IMR-90 (cell line): ENCODE measurements at regions not wholly inside any gene's neighbourhood (a gene's known extent, or its start where the extent isn't known, plus 50 kb on each side); places are given as distances from the start of the nearest gene placed in this dataset.

ENCODE experiments used
- ATAC-seq: fragments of 200-7000 bp; cut with Tn5 transposase; 2 replicates; pipeline ENCODE4 v1.9.1; 2020; ENCODE audit warnings: low read depth, mild to moderate bottlenecking, moderate library complexity
- BruUV-seq: library from RNA; stranded (reverse); fragments of 400-500 nt; replicated peaks from 2 replicates; lab custom pipeline; 2021; lab: Mats Ljungman, UMichigan
- CTCF ChIA-PET: fragments of 300-600 bp; formaldehyde crosslinking; extraction: SDS; loops from one replicate; lab custom pipeline; 2021; ENCODE audit warnings: antibody characterized with exemption; lab: Yijun Ruan, JAX
- POLR2A ChIA-PET: fragments of 300-600 bp; sonication (Branson Sonifier 250); formaldehyde crosslinking; loops from one replicate; lab custom pipeline; 2022; ENCODE audit warnings: antibody characterized with exemption; ENCODE audit not compliant: unreplicated experiment; lab: Charles Lee
- DNase-seq: peaks from one replicate; pipeline ENCODE4 v3.0.0; 2013
- H2AFZ ChIP-seq: replicated peaks from 2 replicates; pipeline ENCODE3; 2013; ENCODE audit warnings: low read length, mild to moderate bottlenecking; ENCODE audit not compliant: poor library complexity
- H2AK5ac ChIP-seq: 2 replicates; pipeline ENCODE4 v1.6.1; 2013; ENCODE audit warnings: low read depth, low read length, inconsistent platforms
- H2AK9ac ChIP-seq: replicated peaks from 2 replicates; pipeline ENCODE3; 2013; ENCODE audit warnings: mild to moderate bottlenecking, low read depth, low read length, moderate library complexity; ENCODE audit not compliant: poor library complexity
- H2BK120ac ChIP-seq: 2 replicates; pipeline ENCODE4 v1.6.1; 2013; ENCODE audit warnings: low read depth, low read length, inconsistent platforms
- H2BK15ac ChIP-seq: 3 replicates; pipeline ENCODE4 v1.6.1; 2013; ENCODE audit warnings: low read depth, low read length, inconsistent platforms
- H2BK20ac ChIP-seq: 2 replicates; pipeline ENCODE4 v1.6.1; 2013; ENCODE audit warnings: low read depth, mild to moderate bottlenecking, inconsistent platforms, low read length, moderate library complexity
- H2BK5ac ChIP-seq: 2 replicates; pipeline ENCODE4 v1.6.1; 2013; ENCODE audit warnings: mild to moderate bottlenecking, low read depth, low read length, inconsistent platforms; ENCODE audit not compliant: poor library complexity, severe bottlenecking
- H3K14ac ChIP-seq: replicated peaks from 2 replicates; pipeline ENCODE4 v1.6.1; 2013; ENCODE audit warnings: low read depth, low read length, inconsistent platforms
- H3K18ac ChIP-seq: 2 replicates; pipeline ENCODE4 v1.6.1; 2013; ENCODE audit warnings: low read depth, low read length, control low read depth
- H3K23ac ChIP-seq: 2 replicates; pipeline ENCODE4 v1.6.1; 2013; ENCODE audit warnings: low read depth, low read length, inconsistent platforms
- H3K27ac ChIP-seq: 2 replicates; pipeline ENCODE4 v1.5.1; 2013; ENCODE audit warnings: mild to moderate bottlenecking, control low read depth, low read length; ENCODE audit not compliant: insufficient read depth
- H3K27me3 ChIP-seq: 2 replicates; pipeline ENCODE4 v1.6.1; 2013; ENCODE audit warnings: low read length; ENCODE audit not compliant: control insufficient read depth, insufficient read depth
- H3K36me3 ChIP-seq: 2 replicates; pipeline ENCODE4 v1.6.1; 2013; ENCODE audit warnings: low read length, mixed read lengths; ENCODE audit not compliant: control insufficient read depth, insufficient read depth
- H3K4ac ChIP-seq: 2 replicates; pipeline ENCODE4 v1.6.1; 2013; ENCODE audit warnings: low read depth, low read length, inconsistent platforms
- H3K4me1 ChIP-seq: 2 replicates; pipeline ENCODE4 v1.6.1; 2013; ENCODE audit warnings: low read length, mixed read lengths; ENCODE audit not compliant: control insufficient read depth, insufficient read depth
- H3K4me2 ChIP-seq: 2 replicates; pipeline ENCODE4 v1.6.1; 2013; ENCODE audit warnings: low read depth, mild to moderate bottlenecking, control low read depth, low read length, moderate library complexity
- H3K4me3 ChIP-seq: 2 replicates; pipeline ENCODE4 v1.5.1; 2013; ENCODE audit warnings: low read depth, mild to moderate bottlenecking, control low read depth, low read length, moderate library complexity; ENCODE audit not compliant: insufficient read depth
- H3K56ac ChIP-seq: 2 replicates; pipeline ENCODE4 v1.6.1; 2013; ENCODE audit warnings: low read length, inconsistent platforms; ENCODE audit not compliant: insufficient read depth; ENCODE audit errors: extremely low read depth
- H3K79me1 ChIP-seq, 2 experiments: 2 replicates each; pipeline ENCODE4 v1.6.1; 2013; ENCODE audit warnings: low read length in 2 of 2, inconsistent platforms in 1 of 2, low read depth in 1 of 2
- H3K9ac ChIP-seq: 2 replicates; pipeline ENCODE4 v1.6.1; 2013; ENCODE audit warnings: low read depth, low read length, control low read depth
- H3K9me1 ChIP-seq: 2 replicates; pipeline ENCODE4 v1.6.1; 2013; ENCODE audit warnings: low read length, inconsistent platforms; ENCODE audit not compliant: insufficient read depth
- H3K9me3 ChIP-seq: 2 replicates; pipeline ENCODE4 v1.6.1; 2013; ENCODE audit warnings: low read length; ENCODE audit not compliant: control insufficient read depth, insufficient read depth
- H4K20me1 ChIP-seq: 2 replicates; pipeline ENCODE4 v1.6.1; 2013; ENCODE audit warnings: low read length, inconsistent platforms; ENCODE audit not compliant: insufficient read depth
- H4K5ac ChIP-seq: 2 replicates; pipeline ENCODE4 v1.6.1; 2013; ENCODE audit warnings: mild to moderate bottlenecking, low read depth, low read length, control low read depth
- H4K8ac ChIP-seq, 2 experiments: 2 replicates each; pipeline ENCODE4 v1.6.1; 2013; ENCODE audit warnings: low read depth in 2 of 2, low read length in 2 of 2, control low read depth in 1 of 2, inconsistent platforms in 1 of 2
- H4K91ac ChIP-seq: 2 replicates; pipeline ENCODE4 v1.6.1; 2013; ENCODE audit warnings: low read depth, low read length, inconsistent platforms; ENCODE audit not compliant: insufficient read depth
- CHD1 ChIP-seq: IDR thresholded peaks from 2 replicates; pipeline ENCODE4 v1.6.1; 2012; ENCODE audit warnings: low read depth, low read length, improper control_type of control experiment
- WGBS, 2 experiments: methylation state at CpG; one replicate each; pipeline versions ENCODE4 v1.1.5 to v1.1.7; 2013; ENCODE audit warnings: missing lambda C conversion rate in 2 of 2; ENCODE audit not compliant: insufficient read length in 1 of 2; ENCODE audit errors: extremely low coverage in 2 of 2; 5-methylcytosine and 5-hydroxymethylcytosine counted together
- dilution Hi-C: fragments of 300-500 bp; cut with HindIII; formaldehyde crosslinking; loops from one replicate; pipeline ENCODE4 v1.14.3; 2018; ENCODE audit warnings: low sequenced_read_pairs; ENCODE audit not compliant: unreplicated experiment
- in situ Hi-C: fragments of 300-500 bp; cut with MboI; formaldehyde crosslinking; loops from 3 replicates; pipeline ENCODE4 v1.14.3; 2019; ENCODE audit warnings: low sequenced_read_pairs, inconsistent platforms, mixed read lengths
- intact Hi-C: fragments of 100-400 bp; cut with micrococcal nuclease; formaldehyde crosslinking; loops from 2 replicates; pipeline ENCODE4 v1.10.0; 2022
- TF ChIP-seq, protein P1 (sequence below): fragments of 150-350 bp; IDR thresholded peaks from 2 replicates; pipeline ENCODE4 v1.6.1; 2017; ENCODE audit warnings: mild to moderate bottlenecking, antibody characterized with exemption, low read length, low read depth

DNA sequence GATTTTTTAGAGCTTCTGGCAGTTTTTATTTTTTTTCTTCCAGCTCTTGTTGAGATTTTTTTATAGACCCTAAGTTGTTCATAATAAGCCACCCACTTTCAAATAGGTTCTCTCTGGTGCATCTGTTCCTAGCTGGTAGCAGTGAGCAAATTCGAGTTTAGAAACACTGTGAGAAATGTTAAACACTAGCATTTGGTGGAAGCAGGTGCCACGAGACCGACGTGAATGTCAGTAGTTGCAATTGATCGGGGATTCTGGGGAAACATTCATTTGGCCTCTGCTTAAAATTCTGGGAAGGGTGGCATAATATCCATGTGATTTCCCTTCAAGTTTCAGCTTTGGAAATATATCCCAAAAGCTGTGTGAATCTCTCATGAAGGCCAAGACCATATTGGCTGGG, 435.0 kb downstream of the RNF144A start:
- Histone ChIP-seq H2AK9ac (no peak overlapping the region), H2BK15ac (no peak overlapping the region), H3K14ac (no peak overlapping the region), H3K79me1 (no peaks in the 10 kb centered on the region), H3K23ac (no peak overlapping the region), H3K27me3 (no peaks in the 10 kb centered on the region), H4K91ac (no peak overlapping the region), H2BK5ac (no peak overlapping the region), H3K9me1 (no peaks in the 10 kb centered on the region), H3K56ac (no peak overlapping the region), H2BK120ac (no peak overlapping the region), H3K4me2 (no peak overlapping the region), H3K4me3 (no peak overlapping the region), H3K4ac (no peak overlapping the region), H3K36me3 (no peaks in the 10 kb centered on the region), H3K9ac (no peak overlapping the region), H4K20me1 (no peaks in the 10 kb centered on the region), H2AK5ac (no peak overlapping the region), H2BK20ac (no peak overlapping the region), H4K5ac (no peak overlapping the region), H2AFZ (no peak overlapping the region), H4K8ac (no peak overlapping the region), H3K18ac (no peak overlapping the region), H3K27ac (no peak overlapping the region), H3K9me3 (peaks cover 29% of the 10 kb centered on the region), H3K4me1 (no peaks in the 10 kb centered on the region)
- no peak for ATAC-seq
- BruUV-seq = no TSS peak
- intact Hi-C loops (no loop called here), in situ Hi-C loops (no loop called here), dilution Hi-C loops (no loop called here)
- ChIA-PET CTCF (interaction anchor here (0.6 kb wide), 1 partner anchor 78 kb away, joined by 3 read pairs; no protein-coding TSS in a partner anchor), POLR2A (no interaction called here)
- DNase-seq = no peak
- 70% methylated on average over 4 of the region's 5 CpGs; no CpG with 5 or more reads in 1 of the 2 experiments for WGBS, 2 experiments
- TF ChIP-seq, protein P1, sequence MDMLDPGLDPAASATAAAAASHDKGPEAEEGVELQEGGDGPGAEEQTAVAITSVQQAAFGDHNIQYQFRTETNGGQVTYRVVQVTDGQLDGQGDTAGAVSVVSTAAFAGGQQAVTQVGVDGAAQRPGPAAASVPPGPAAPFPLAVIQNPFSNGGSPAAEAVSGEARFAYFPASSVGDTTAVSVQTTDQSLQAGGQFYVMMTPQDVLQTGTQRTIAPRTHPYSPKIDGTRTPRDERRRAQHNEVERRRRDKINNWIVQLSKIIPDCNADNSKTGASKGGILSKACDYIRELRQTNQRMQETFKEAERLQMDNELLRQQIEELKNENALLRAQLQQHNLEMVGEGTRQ = no peak
- TF ChIP-seq CHD1 = no peak
